K562 (cell line): ENCODE measurements at regions not wholly inside any gene's neighbourhood (a gene's known extent, or its start where the extent isn't known, plus 50 kb on each side); places are given as distances from the start of the nearest gene placed in this dataset.

Experiments
- ATAC-seq: fragments of 200-7000 bp; cut with Tn5 transposase; 3 replicates; pipeline ENCODE4 v1.9.1; 2020; ENCODE audit warnings: moderate library complexity
- BruUV-seq: library from RNA; stranded (reverse); fragments of 400-500 nt; replicated peaks from 2 replicates; lab custom pipeline; 2021; lab: Mats Ljungman, UMichigan
- CTCF ChIA-PET: fragments of 300-600 bp; formaldehyde crosslinking; extraction: SDS; loops from one replicate; lab custom pipeline; 2021; ENCODE audit warnings: low intra/inter-chr PET ratio; lab: Yijun Ruan, JAX
- POLR2A ChIA-PET: fragments of 300-600, 350-650 bp; sonication (Branson Sonifier 250); formaldehyde crosslinking; extraction: SDS; loops from one replicate; lab custom pipeline; 2021; ENCODE audit warnings: antibody characterized with exemption, inconsistent platforms; lab: Yijun Ruan, JAX
- DNase-seq, 4 experiments: peaks; one replicate each; pipeline versions ENCODE4 v3.0.0 to v3.0.0-alpha.2; 2011 to 2018; ENCODE audit warnings: low spot score in 3 of 4, mixed read lengths in 3 of 4; ENCODE audit errors: extremely low read depth in 1 of 4
- FAIRE-seq: peaks from 2 replicates; lab custom pipeline; 2011; peaks lifted over from hg19 to GRCh38; lab: Jason Lieb, UNC
- H2AFZ ChIP-seq: 2 replicates; pipeline ENCODE4 v1.6.0; 2011; ENCODE audit warnings: low read depth, low read length, control low read depth, inconsistent platforms
- H3K27ac ChIP-seq: fragments of 200-600 bp; 3 replicates; pipeline ENCODE4 v1.8.0; 2011; ENCODE audit warnings: low read depth, mild to moderate bottlenecking, control low read depth, inconsistent platforms, low read length, moderate library complexity, mixed read lengths; ENCODE audit errors: extremely low read depth
- H3K27me3 ChIP-seq, 2 experiments: fragments of 300-600 bp in 1 of 2; 2 replicates in 1 of 2; 3 replicates in 1 of 2; pipeline versions ENCODE4 v1.6.0 to v1.8.0; 2011; ENCODE audit warnings: inconsistent platforms in 2 of 2, low read length in 2 of 2, mild to moderate bottlenecking in 1 of 2, mixed read lengths in 1 of 2, moderate library complexity in 1 of 2; ENCODE audit not compliant: control insufficient read depth in 2 of 2, insufficient read depth in 2 of 2
- H3K36me3 ChIP-seq: fragments of 300-600 bp; 3 replicates; pipeline ENCODE4 v1.8.0; 2011; ENCODE audit warnings: mild to moderate bottlenecking, low read length, inconsistent platforms; ENCODE audit not compliant: control insufficient read depth, insufficient read depth
- H3K4me1 ChIP-seq, 2 experiments: fragments of 200-600 bp in 1 of 2; replicated peaks in 1 of 2; 2 replicates in 1 of 2; 3 replicates in 1 of 2; pipeline versions ENCODE4 v1.5.1 to v1.8.0; 2011; ENCODE audit warnings: inconsistent platforms in 2 of 2, low read length in 2 of 2, mild to moderate bottlenecking in 1 of 2, mixed read lengths in 1 of 2, moderate library complexity in 1 of 2; ENCODE audit not compliant: control insufficient read depth in 2 of 2, insufficient read depth in 2 of 2
- H3K4me2 ChIP-seq: 2 replicates; pipeline ENCODE4 v1.6.1; 2011; ENCODE audit warnings: low read length, control low read depth, inconsistent platforms, mixed read lengths; ENCODE audit not compliant: insufficient read depth
- H3K4me3 ChIP-seq: fragments of 200-600 bp; sonication (generic), shearing (Covaris generic); 2 replicates; pipeline ENCODE4 v1.5.1; 2016; ENCODE audit warnings: control low read depth, inconsistent platforms
- H3K79me2 ChIP-seq: fragments of 200-600 bp; 3 replicates; pipeline ENCODE4 v1.8.0; 2011; ENCODE audit warnings: low read length, inconsistent platforms; ENCODE audit not compliant: control insufficient read depth, insufficient read depth
- H3K9ac ChIP-seq, 2 experiments: 2 replicates each; pipeline versions ENCODE4 v1.6.0 to v1.6.1; 2011; ENCODE audit warnings: low read depth in 2 of 2, low read length in 2 of 2, control low read depth in 1 of 2, inconsistent platforms in 1 of 2, mild to moderate bottlenecking in 1 of 2, mixed read lengths in 1 of 2; ENCODE audit not compliant: insufficient read depth in 1 of 2
- H3K9me1 ChIP-seq: one replicate; pipeline ENCODE4 v1.6.0; 2011; ENCODE audit warnings: inconsistent platforms, mild to moderate bottlenecking, low read length, moderate library complexity; ENCODE audit not compliant: control insufficient read depth, insufficient read depth
- H3K9me3 ChIP-seq: replicated peaks from 2 replicates; pipeline ENCODE4 v1.5.1; 2011; ENCODE audit warnings: low read depth, low read length, inconsistent platforms; ENCODE audit not compliant: control insufficient read depth, insufficient read depth
- H4K20me1 ChIP-seq: replicated peaks from 2 replicates; pipeline ENCODE4 v1.6.1; 2011; ENCODE audit warnings: low read length, inconsistent platforms, mixed read lengths; ENCODE audit not compliant: control insufficient read depth, insufficient read depth
- CHD2 ChIP-seq: IDR thresholded peaks from 2 replicates; pipeline ENCODE4 v1.6.1; 2011; ENCODE audit warnings: low read depth, low read length
- CHD4 ChIP-seq: fragments of 200-600 bp; sonication (generic); IDR thresholded peaks from 3 replicates; pipeline ENCODE4 v1.6.1; 2012; ENCODE audit warnings: low read depth, mild to moderate bottlenecking, mixed read lengths, low read length, inconsistent platforms; ENCODE audit not compliant: insufficient read depth, insufficient replicate concordance, poor library complexity, severe bottlenecking
- CREBBP ChIP-seq: IDR thresholded peaks from one replicate; pipeline ENCODE4 v1.6.1; 2012; ENCODE audit warnings: low read depth, mild to moderate bottlenecking, control low read depth, inconsistent platforms, low read length
- ELK1 ChIP-seq: sonication (generic); formaldehyde crosslinking; IDR thresholded peaks from 2 replicates; pipeline ENCODE4 v1.8.1; 2022; ENCODE audit warnings: missing genetic modification reagents
- GATA2 ChIP-seq: sonication (generic); formaldehyde crosslinking; IDR thresholded peaks from 2 replicates; pipeline ENCODE4 v1.4.0; 2020; ENCODE audit warnings: mild to moderate bottlenecking, missing genetic modification reagents
- GTF2F1 ChIP-seq: IDR thresholded peaks from 2 replicates; pipeline ENCODE4 v1.6.1; 2011; ENCODE audit warnings: low read depth, low read length, improper control_type of control experiment
- MAZ ChIP-seq, 2 experiments: fragments of 450-650 bp in 1 of 2; sonication (generic) in 1 of 2; formaldehyde crosslinking; IDR thresholded peaks in 1 of 2; conservative IDR thresholded peaks in 1 of 2; 2 replicates each; pipeline versions ENCODE4 v1.4.0 to v1.5.0; 2020; ENCODE audit warnings: mild to moderate bottlenecking in 1 of 2, missing genetic modification reagents in 1 of 2
- MEF2D ChIP-seq: conservative IDR thresholded peaks from 2 replicates; pipeline ENCODE4 v1.6.1; 2016; ENCODE audit warnings: low read depth, missing genetic modification characterization, missing compliant biosample characterization
- NCOA2 ChIP-seq, 2 experiments: fragments of 450-650 bp; IDR thresholded peaks; 2 replicates each; pipeline ENCODE4 v1.6.1; 2018; ENCODE audit warnings: mild to moderate bottlenecking in 2 of 2, moderate library complexity in 1 of 2; ENCODE audit not compliant: partially characterized antibody in 2 of 2
- PBX2 ChIP-seq, 2 experiments: IDR thresholded peaks in 1 of 2; conservative IDR thresholded peaks in 1 of 2; 2 replicates each; pipeline ENCODE4 v1.6.1; 2016; ENCODE audit warnings: low read depth in 2 of 2, mild to moderate bottlenecking in 1 of 2, missing compliant biosample characterization in 1 of 2, missing genetic modification characterization in 1 of 2, moderate library complexity in 1 of 2
- SMARCA4 ChIP-seq: fragments of 450-650 bp; IDR thresholded peaks from 2 replicates; pipeline ENCODE4 v1.6.1; 2016
- ZNF184 ChIP-seq: sonication (generic); formaldehyde crosslinking; IDR thresholded peaks from 2 replicates; pipeline ENCODE4 v1.5.0; 2020; ENCODE audit warnings: missing genetic modification reagents
- ZNF282 ChIP-seq: sonication (generic); formaldehyde crosslinking; IDR thresholded peaks from 2 replicates; pipeline ENCODE4 v1.8.1; 2023; ENCODE audit warnings: missing genetic modification reagents
- WGBS: fragments of 100-300 bp; shearing (Covaris generic); methylation state at CpG from one replicate; pipeline ENCODE4 v1.1.6; 2016; ENCODE audit warnings: low coverage, mixed read lengths; ENCODE audit not compliant: insufficient coverage; ENCODE audit errors: missing lambda C conversion rate; 5-methylcytosine and 5-hydroxymethylcytosine counted together
- in situ Hi-C: fragments of 300-500 bp; cut with MboI; formaldehyde crosslinking; loops from 4 replicates; pipeline ENCODE4 v1.15.0; 2018; ENCODE audit warnings: inconsistent platforms, mixed read lengths
- intact Hi-C: fragments of 100-400 bp; cut with micrococcal nuclease; formaldehyde crosslinking; loops from 2 replicates; pipeline ENCODE4 v1.14.2; 2022
- TF ChIP-seq, protein P1 (sequence below): fragments of 200-800 bp; sonication (Bioruptor generic); IDR thresholded peaks from 2 replicates; pipeline ENCODE4 v1.6.1; 2017; ENCODE audit warnings: missing genetic modification characterization, missing compliant biosample characterization
- TF ChIP-seq, protein P2 (sequence below): fragments of 250-450 bp; sonication (Bioruptor Pico); IDR thresholded peaks from 2 replicates; pipeline ENCODE4 v1.4.0; 2020; ENCODE audit warnings: mild to moderate bottlenecking, moderate library complexity, borderline replicate concordance

DNA sequence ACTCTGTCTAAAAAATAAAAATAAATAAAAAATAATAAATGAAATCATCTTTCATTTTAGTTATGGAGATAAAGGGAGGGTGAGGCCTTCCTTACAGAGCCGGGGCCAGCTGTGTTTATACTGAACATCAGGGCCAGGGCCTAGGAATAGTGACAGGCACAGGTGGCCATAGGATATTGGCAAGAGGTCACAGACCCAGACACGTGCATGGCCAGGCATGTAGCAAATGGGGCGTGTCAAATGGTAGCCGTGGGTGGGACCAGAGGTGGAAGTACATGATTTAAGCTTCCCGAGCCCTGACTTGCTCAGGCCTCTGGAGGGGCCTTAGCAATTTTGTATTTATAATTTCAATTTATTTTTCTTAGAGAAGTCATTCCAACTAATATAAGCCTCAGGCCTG is 353.0 kb downstream of the ANKRD30A start:
- in situ Hi-C loops (loop anchor here (10.0 kb wide), 1 partner anchor 1844 kb away; no protein-coding TSS in a partner anchor), intact Hi-C loops (no loop called here)
- no peaks in the 10 kb centered on the region for H3K36me3 ChIP-seq
- WGBS, result 1% methylated on average over 5 of the region's 5 CpGs
- POLR2A ChIA-PET, result no interaction called here
- H2AFZ ChIP-seq, result no peak overlapping the region
- H3K9ac ChIP-seq, result no peak overlapping the region
- no peak for ATAC-seq
- H3K27ac ChIP-seq, result no peak overlapping the region
- CTCF ChIA-PET, result no interaction called here
- no TSS peak for BruUV-seq
- H3K4me2 ChIP-seq, result no peak overlapping the region
- no peak for DNase-seq
- H3K79me2 ChIP-seq, result no peaks in the 10 kb centered on the region
- H3K9me1 ChIP-seq, result no peaks in the 10 kb centered on the region
- H3K4me3 ChIP-seq, result no peak overlapping the region
- no peak for FAIRE-seq
- no peaks in the 10 kb centered on the region for H4K20me1 ChIP-seq
- H3K27me3 ChIP-seq, result no peaks in the 10 kb centered on the region
- H3K9me3 ChIP-seq, result no peaks in the 10 kb centered on the region
- H3K4me1 ChIP-seq, result no peaks in the 10 kb centered on the region
- TF ChIP-seq, protein P1, sequence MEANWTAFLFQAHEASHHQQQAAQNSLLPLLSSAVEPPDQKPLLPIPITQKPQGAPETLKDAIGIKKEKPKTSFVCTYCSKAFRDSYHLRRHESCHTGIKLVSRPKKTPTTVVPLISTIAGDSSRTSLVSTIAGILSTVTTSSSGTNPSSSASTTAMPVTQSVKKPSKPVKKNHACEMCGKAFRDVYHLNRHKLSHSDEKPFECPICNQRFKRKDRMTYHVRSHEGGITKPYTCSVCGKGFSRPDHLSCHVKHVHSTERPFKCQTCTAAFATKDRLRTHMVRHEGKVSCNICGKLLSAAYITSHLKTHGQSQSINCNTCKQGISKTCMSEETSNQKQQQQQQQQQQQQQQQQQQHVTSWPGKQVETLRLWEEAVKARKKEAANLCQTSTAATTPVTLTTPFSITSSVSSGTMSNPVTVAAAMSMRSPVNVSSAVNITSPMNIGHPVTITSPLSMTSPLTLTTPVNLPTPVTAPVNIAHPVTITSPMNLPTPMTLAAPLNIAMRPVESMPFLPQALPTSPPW (CRISPR knock-in tag), result no peak
- TF ChIP-seq ELK1 (CRISPR knock-in tag) (no peak), SMARCA4 (no peak), CREBBP (no peak), ZNF184 (CRISPR knock-in tag) (no peak), ZNF282 (CRISPR knock-in tag) (no peak), PBX2 (CRISPR knock-in tag; IDR thresholded peaks at IDR 0.05; ENCODE audit: low read depth) (no peak), PBX2 (tag; conservative IDR thresholded peaks at IDR 0.05; ENCODE audit: low read depth) (no peak), CHD2 (no peak), GTF2F1 (no peak), MAZ (CRISPR knock-in tag; conservative IDR thresholded peaks at IDR 0.05 in 1 of 2, IDR thresholded peaks at IDR 0.05 in 1 of 2) (no peak), CHD4 (no peak), MEF2D (tag) (no peak), GATA2 (no peak), NCOA2 (IDR thresholded peaks at IDR 0.05; ENCODE audit: partially characterized antibody in 2 of 2) (no peak)
- TF ChIP-seq, protein P2, sequence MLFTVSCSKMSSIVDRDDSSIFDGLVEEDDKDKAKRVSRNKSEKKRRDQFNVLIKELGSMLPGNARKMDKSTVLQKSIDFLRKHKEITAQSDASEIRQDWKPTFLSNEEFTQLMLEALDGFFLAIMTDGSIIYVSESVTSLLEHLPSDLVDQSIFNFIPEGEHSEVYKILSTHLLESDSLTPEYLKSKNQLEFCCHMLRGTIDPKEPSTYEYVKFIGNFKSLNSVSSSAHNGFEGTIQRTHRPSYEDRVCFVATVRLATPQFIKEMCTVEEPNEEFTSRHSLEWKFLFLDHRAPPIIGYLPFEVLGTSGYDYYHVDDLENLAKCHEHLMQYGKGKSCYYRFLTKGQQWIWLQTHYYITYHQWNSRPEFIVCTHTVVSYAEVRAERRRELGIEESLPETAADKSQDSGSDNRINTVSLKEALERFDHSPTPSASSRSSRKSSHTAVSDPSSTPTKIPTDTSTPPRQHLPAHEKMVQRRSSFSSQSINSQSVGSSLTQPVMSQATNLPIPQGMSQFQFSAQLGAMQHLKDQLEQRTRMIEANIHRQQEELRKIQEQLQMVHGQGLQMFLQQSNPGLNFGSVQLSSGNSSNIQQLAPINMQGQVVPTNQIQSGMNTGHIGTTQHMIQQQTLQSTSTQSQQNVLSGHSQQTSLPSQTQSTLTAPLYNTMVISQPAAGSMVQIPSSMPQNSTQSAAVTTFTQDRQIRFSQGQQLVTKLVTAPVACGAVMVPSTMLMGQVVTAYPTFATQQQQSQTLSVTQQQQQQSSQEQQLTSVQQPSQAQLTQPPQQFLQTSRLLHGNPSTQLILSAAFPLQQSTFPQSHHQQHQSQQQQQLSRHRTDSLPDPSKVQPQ, result no peak
